ENCODE measurements at regions not wholly inside any gene's neighbourhood (a gene's known extent, or its start where the extent isn't known, plus 50 kb on each side); places are given as distances from the start of the nearest gene placed in this dataset.

GRCh38 chr6:140044626-140045025, 670.2 kb upstream of the CITED2 start:
- TF ChIP-seq REST (IDR thresholded peaks at IDR 0.05; ENCODE audit: borderline replicate concordance): no peak
- no peak for TF ChIP-seq CTCF (IDR thresholded peaks at IDR 0.05; ENCODE audit: poor library complexity, severe bottlenecking)
- no peak for TF ChIP-seq EZH2 (IDR thresholded peaks at IDR 0.05; ENCODE audit: borderline replicate concordance, insufficient read depth, low read length, poor library complexity, severe bottlenecking)

Data from neural cell (in vitro differentiated cells).